IMR-90 (cell line): ENCODE measurements at regions not wholly inside any gene's neighbourhood (a gene's known extent, or its start where the extent isn't known, plus 50 kb on each side); places are given as distances from the start of the nearest gene placed in this dataset.

ENCODE experiments used
- ATAC-seq: fragments of 200-7000 bp; cut with Tn5 transposase; 2 replicates; pipeline ENCODE4 v1.9.1; 2020; ENCODE audit warnings: low read depth, mild to moderate bottlenecking, moderate library complexity
- BruUV-seq: library from RNA; stranded (reverse); fragments of 400-500 nt; replicated peaks from 2 replicates; lab custom pipeline; 2021; lab: Mats Ljungman, UMichigan
- CTCF ChIA-PET: fragments of 300-600 bp; formaldehyde crosslinking; extraction: SDS; loops from one replicate; lab custom pipeline; 2021; ENCODE audit warnings: antibody characterized with exemption; lab: Yijun Ruan, JAX
- POLR2A ChIA-PET: fragments of 300-600 bp; sonication (Branson Sonifier 250); formaldehyde crosslinking; loops from one replicate; lab custom pipeline; 2022; ENCODE audit warnings: antibody characterized with exemption; ENCODE audit not compliant: unreplicated experiment; lab: Charles Lee
- DNase-seq: peaks from one replicate; pipeline ENCODE4 v3.0.0; 2013
- H2AFZ ChIP-seq: replicated peaks from 2 replicates; pipeline ENCODE3; 2013; ENCODE audit warnings: low read length, mild to moderate bottlenecking; ENCODE audit not compliant: poor library complexity
- H2AK5ac ChIP-seq: 2 replicates; pipeline ENCODE4 v1.6.1; 2013; ENCODE audit warnings: low read depth, low read length, inconsistent platforms
- H2AK9ac ChIP-seq: replicated peaks from 2 replicates; pipeline ENCODE3; 2013; ENCODE audit warnings: mild to moderate bottlenecking, low read depth, low read length, moderate library complexity; ENCODE audit not compliant: poor library complexity
- H2BK120ac ChIP-seq: 2 replicates; pipeline ENCODE4 v1.6.1; 2013; ENCODE audit warnings: low read depth, low read length, inconsistent platforms
- H2BK15ac ChIP-seq: 3 replicates; pipeline ENCODE4 v1.6.1; 2013; ENCODE audit warnings: low read depth, low read length, inconsistent platforms
- H2BK20ac ChIP-seq: 2 replicates; pipeline ENCODE4 v1.6.1; 2013; ENCODE audit warnings: low read depth, mild to moderate bottlenecking, inconsistent platforms, low read length, moderate library complexity
- H2BK5ac ChIP-seq: 2 replicates; pipeline ENCODE4 v1.6.1; 2013; ENCODE audit warnings: mild to moderate bottlenecking, low read depth, low read length, inconsistent platforms; ENCODE audit not compliant: poor library complexity, severe bottlenecking
- H3K14ac ChIP-seq: replicated peaks from 2 replicates; pipeline ENCODE4 v1.6.1; 2013; ENCODE audit warnings: low read depth, low read length, inconsistent platforms
- H3K18ac ChIP-seq: 2 replicates; pipeline ENCODE4 v1.6.1; 2013; ENCODE audit warnings: low read depth, low read length, control low read depth
- H3K23ac ChIP-seq: 2 replicates; pipeline ENCODE4 v1.6.1; 2013; ENCODE audit warnings: low read depth, low read length, inconsistent platforms
- H3K27ac ChIP-seq: 2 replicates; pipeline ENCODE4 v1.5.1; 2013; ENCODE audit warnings: mild to moderate bottlenecking, control low read depth, low read length; ENCODE audit not compliant: insufficient read depth
- H3K27me3 ChIP-seq: 2 replicates; pipeline ENCODE4 v1.6.1; 2013; ENCODE audit warnings: low read length; ENCODE audit not compliant: control insufficient read depth, insufficient read depth
- H3K36me3 ChIP-seq: 2 replicates; pipeline ENCODE4 v1.6.1; 2013; ENCODE audit warnings: low read length, mixed read lengths; ENCODE audit not compliant: control insufficient read depth, insufficient read depth
- H3K4ac ChIP-seq: 2 replicates; pipeline ENCODE4 v1.6.1; 2013; ENCODE audit warnings: low read depth, low read length, inconsistent platforms
- H3K4me1 ChIP-seq: 2 replicates; pipeline ENCODE4 v1.6.1; 2013; ENCODE audit warnings: low read length, mixed read lengths; ENCODE audit not compliant: control insufficient read depth, insufficient read depth
- H3K4me2 ChIP-seq: 2 replicates; pipeline ENCODE4 v1.6.1; 2013; ENCODE audit warnings: low read depth, mild to moderate bottlenecking, control low read depth, low read length, moderate library complexity
- H3K4me3 ChIP-seq: 2 replicates; pipeline ENCODE4 v1.5.1; 2013; ENCODE audit warnings: low read depth, mild to moderate bottlenecking, control low read depth, low read length, moderate library complexity; ENCODE audit not compliant: insufficient read depth
- H3K56ac ChIP-seq: 2 replicates; pipeline ENCODE4 v1.6.1; 2013; ENCODE audit warnings: low read length, inconsistent platforms; ENCODE audit not compliant: insufficient read depth; ENCODE audit errors: extremely low read depth
- H3K79me1 ChIP-seq, 2 experiments: 2 replicates each; pipeline ENCODE4 v1.6.1; 2013; ENCODE audit warnings: low read length in 2 of 2, inconsistent platforms in 1 of 2, low read depth in 1 of 2
- H3K9ac ChIP-seq: 2 replicates; pipeline ENCODE4 v1.6.1; 2013; ENCODE audit warnings: low read depth, low read length, control low read depth
- H3K9me1 ChIP-seq: 2 replicates; pipeline ENCODE4 v1.6.1; 2013; ENCODE audit warnings: low read length, inconsistent platforms; ENCODE audit not compliant: insufficient read depth
- H3K9me3 ChIP-seq: 2 replicates; pipeline ENCODE4 v1.6.1; 2013; ENCODE audit warnings: low read length; ENCODE audit not compliant: control insufficient read depth, insufficient read depth
- H4K20me1 ChIP-seq: 2 replicates; pipeline ENCODE4 v1.6.1; 2013; ENCODE audit warnings: low read length, inconsistent platforms; ENCODE audit not compliant: insufficient read depth
- H4K5ac ChIP-seq: 2 replicates; pipeline ENCODE4 v1.6.1; 2013; ENCODE audit warnings: mild to moderate bottlenecking, low read depth, low read length, control low read depth
- H4K8ac ChIP-seq, 2 experiments: 2 replicates each; pipeline ENCODE4 v1.6.1; 2013; ENCODE audit warnings: low read depth in 2 of 2, low read length in 2 of 2, control low read depth in 1 of 2, inconsistent platforms in 1 of 2
- H4K91ac ChIP-seq: 2 replicates; pipeline ENCODE4 v1.6.1; 2013; ENCODE audit warnings: low read depth, low read length, inconsistent platforms; ENCODE audit not compliant: insufficient read depth
- BHLHE40 ChIP-seq: fragments of 150-350 bp; IDR thresholded peaks from 2 replicates; pipeline ENCODE4 v1.6.1; 2016; ENCODE audit warnings: mild to moderate bottlenecking, low read depth, low read length
- CEBPB ChIP-seq: IDR thresholded peaks from 2 replicates; pipeline ENCODE4 v1.6.1; 2012; ENCODE audit warnings: low read depth, low read length, improper control_type of control experiment
- CHD1 ChIP-seq: IDR thresholded peaks from 2 replicates; pipeline ENCODE4 v1.6.1; 2012; ENCODE audit warnings: low read depth, low read length, improper control_type of control experiment
- CTCF ChIP-seq: conservative IDR thresholded peaks from 2 replicates; pipeline ENCODE4 v1.5.1; 2012; ENCODE audit warnings: mild to moderate bottlenecking, low read depth, low read length, improper control_type of control experiment
- ELK1 ChIP-seq: fragments of 150-350 bp; IDR thresholded peaks from 2 replicates; pipeline ENCODE4 v1.6.1; 2016; ENCODE audit warnings: low read depth, mild to moderate bottlenecking, low read length, moderate library complexity, borderline replicate concordance
- FOS ChIP-seq: fragments of 150-350 bp; IDR thresholded peaks from 2 replicates; pipeline ENCODE4 v1.6.1; 2016; ENCODE audit warnings: low read depth, low read length
- MAFK ChIP-seq: IDR thresholded peaks from 2 replicates; pipeline ENCODE4 v1.6.1; 2012; ENCODE audit warnings: low read depth, low read length, improper control_type of control experiment
- MAZ ChIP-seq: IDR thresholded peaks from 2 replicates; pipeline ENCODE4 v1.6.1; 2012; ENCODE audit warnings: low read depth, mild to moderate bottlenecking, low read length, improper control_type of control experiment, moderate library complexity, borderline replicate concordance
- MXI1 ChIP-seq: IDR thresholded peaks from 2 replicates; pipeline ENCODE4 v1.6.1; 2012; ENCODE audit warnings: low read depth, mild to moderate bottlenecking, low read length, moderate library complexity, borderline replicate concordance
- NFE2L2 ChIP-seq: fragments of 150-350 bp; IDR thresholded peaks from 2 replicates; pipeline ENCODE4 v1.6.1; 2016; ENCODE audit warnings: low read depth, mild to moderate bottlenecking, low read length
- POLR2A ChIP-seq: IDR thresholded peaks from 2 replicates; pipeline ENCODE4 v1.6.1; 2012; ENCODE audit warnings: mild to moderate bottlenecking, low read depth, low read length
- RAD21 ChIP-seq: IDR thresholded peaks from 2 replicates; pipeline ENCODE4 v1.6.1; 2012; ENCODE audit warnings: low read length, improper control_type of control experiment
- RCOR1 ChIP-seq: IDR thresholded peaks from 2 replicates; pipeline ENCODE4 v1.6.1; 2012; ENCODE audit warnings: mild to moderate bottlenecking, low read length, improper control_type of control experiment; ENCODE audit not compliant: insufficient replicate concordance
- RFX5 ChIP-seq: IDR thresholded peaks from 2 replicates; pipeline ENCODE4 v1.8.0; 2012; ENCODE audit warnings: low read depth, mild to moderate bottlenecking, low read length, moderate library complexity
- SMC3 ChIP-seq: fragments of 150-350 bp; IDR thresholded peaks from 2 replicates; pipeline ENCODE4 v1.6.1; 2016; ENCODE audit warnings: low read depth, mild to moderate bottlenecking, antibody characterized with exemption, low read length, moderate library complexity
- USF2 ChIP-seq: fragments of 150-350 bp; IDR thresholded peaks from 2 replicates; pipeline ENCODE4 v1.6.1; 2017; ENCODE audit warnings: mild to moderate bottlenecking, antibody characterized with exemption, low read length, low read depth
- WGBS, 2 experiments: methylation state at CpG; one replicate each; pipeline versions ENCODE4 v1.1.5 to v1.1.7; 2013; ENCODE audit warnings: missing lambda C conversion rate in 2 of 2; ENCODE audit not compliant: insufficient read length in 1 of 2; ENCODE audit errors: extremely low coverage in 2 of 2; 5-methylcytosine and 5-hydroxymethylcytosine counted together
- dilution Hi-C: fragments of 300-500 bp; cut with HindIII; formaldehyde crosslinking; loops from one replicate; pipeline ENCODE4 v1.14.3; 2018; ENCODE audit warnings: low sequenced_read_pairs; ENCODE audit not compliant: unreplicated experiment
- in situ Hi-C: fragments of 300-500 bp; cut with MboI; formaldehyde crosslinking; loops from 3 replicates; pipeline ENCODE4 v1.14.3; 2019; ENCODE audit warnings: low sequenced_read_pairs, inconsistent platforms, mixed read lengths
- intact Hi-C: fragments of 100-400 bp; cut with micrococcal nuclease; formaldehyde crosslinking; loops from 2 replicates; pipeline ENCODE4 v1.10.0; 2022

- TF ChIP-seq RCOR1 (no peak), RFX5 (no peak), RAD21 (no peak), MAFK (no peak), CHD1 (no peak), BHLHE40 (no peak), USF2 (no peak), POLR2A (no peak), FOS (no peak), CTCF (no peak), NFE2L2 (no peak), ELK1 (no peak), MXI1 (no peak), SMC3 (no peak), CEBPB (no peak), MAZ (no peak)
- Histone ChIP-seq H3K79me1 (no peaks in the 10 kb centered on the region), H4K91ac (no peak overlapping the region), H3K4ac (no peak overlapping the region), H3K4me1 (no peaks in the 10 kb centered on the region), H3K14ac (no peak overlapping the region), H2BK5ac (no peak overlapping the region), H4K20me1 (no peaks in the 10 kb centered on the region), H3K36me3 (no peaks in the 10 kb centered on the region), H2AK5ac (no peak overlapping the region), H3K4me3 (no peak overlapping the region), H3K4me2 (no peak overlapping the region), H3K23ac (no peak overlapping the region), H3K9ac (no peak overlapping the region), H4K8ac (no peak overlapping the region), H3K18ac (no peak overlapping the region), H2BK15ac (no peak overlapping the region), H2AFZ (no peak overlapping the region), H2BK20ac (no peak overlapping the region), H3K9me1 (no peaks in the 10 kb centered on the region), H4K5ac (no peak overlapping the region), H3K9me3 (no peaks in the 10 kb centered on the region), H3K27ac (no peak overlapping the region), H2BK120ac (no peak overlapping the region), H3K56ac (no peak overlapping the region), H2AK9ac (no peak overlapping the region), H3K27me3 (no peaks in the 10 kb centered on the region)
- no TSS peak for BruUV-seq
- WGBS, 2 experiments: 32% methylated on average over 3 of the region's 8 CpGs; no CpG with 5 or more reads in 1 of the 2 experiments
- CTCF ChIA-PET: no interaction called here
- DNase-seq (no peak), ATAC-seq (no peak)
- in situ Hi-C loops: no loop called here
- dilution Hi-C loops: no loop called here
- intact Hi-C loops: no loop called here
- POLR2A ChIA-PET: no interaction called here
These were observed 549.1 kb downstream of the RPS29 start for GRCh38 chr14:49036984-49037516.
